Ishikawa (cell line): ENCODE measurements at regions not wholly inside any gene's neighbourhood (a gene's known extent, or its start where the extent isn't known, plus 50 kb on each side); places are given as distances from the start of the nearest gene placed in this dataset.

Source experiments
- CEBPB ChIP-seq: IDR thresholded peaks from 2 replicates; pipeline ENCODE4 v1.6.1; 2012
- CREB1 ChIP-seq: IDR thresholded peaks from 2 replicates; pipeline ENCODE4 v1.6.1; 2012; ENCODE audit warnings: low read depth
- EGR1 ChIP-seq: IDR thresholded peaks from 2 replicates; pipeline ENCODE4 v1.6.1; 2012
- EP300 ChIP-seq: IDR thresholded peaks from 2 replicates; pipeline ENCODE4 v1.6.1; 2012; ENCODE audit warnings: borderline replicate concordance
- FOXM1 ChIP-seq: IDR thresholded peaks from 2 replicates; pipeline ENCODE4 v1.6.1; 2012; ENCODE audit warnings: low read depth, borderline replicate concordance
- NFIC ChIP-seq: IDR thresholded peaks from 2 replicates; pipeline ENCODE4 v1.6.1; 2012
- RAD21 ChIP-seq: IDR thresholded peaks from 2 replicates; pipeline ENCODE4 v1.6.1; 2012; ENCODE audit warnings: low read depth
- TAF1 ChIP-seq: IDR thresholded peaks from 2 replicates; pipeline ENCODE4 v1.6.1; 2012; ENCODE audit warnings: low read depth, mild to moderate bottlenecking
- TCF12 ChIP-seq: IDR thresholded peaks from 2 replicates; pipeline ENCODE4 v1.6.1; 2012; ENCODE audit warnings: low read depth
- TEAD4 ChIP-seq: IDR thresholded peaks from 2 replicates; pipeline ENCODE4 v1.6.1; 2012
- YY1 ChIP-seq: IDR thresholded peaks from 2 replicates; pipeline ENCODE4 v1.6.1; 2012; ENCODE audit warnings: low read depth
- ZBTB7A ChIP-seq: IDR thresholded peaks from 2 replicates; pipeline ENCODE4 v1.6.1; 2012; ENCODE audit warnings: low read depth
- TF ChIP-seq, protein P1 (sequence below): IDR thresholded peaks from 2 replicates; pipeline ENCODE4 v1.6.1; 2012
- TF ChIP-seq, protein P2 (sequence below): IDR thresholded peaks from 2 replicates; pipeline ENCODE4 v1.6.1; 2012
- TF ChIP-seq, protein P3 (sequence below): IDR thresholded peaks from 2 replicates; pipeline ENCODE4 v1.6.1; 2012; ENCODE audit warnings: low read depth, mild to moderate bottlenecking

DNA sequence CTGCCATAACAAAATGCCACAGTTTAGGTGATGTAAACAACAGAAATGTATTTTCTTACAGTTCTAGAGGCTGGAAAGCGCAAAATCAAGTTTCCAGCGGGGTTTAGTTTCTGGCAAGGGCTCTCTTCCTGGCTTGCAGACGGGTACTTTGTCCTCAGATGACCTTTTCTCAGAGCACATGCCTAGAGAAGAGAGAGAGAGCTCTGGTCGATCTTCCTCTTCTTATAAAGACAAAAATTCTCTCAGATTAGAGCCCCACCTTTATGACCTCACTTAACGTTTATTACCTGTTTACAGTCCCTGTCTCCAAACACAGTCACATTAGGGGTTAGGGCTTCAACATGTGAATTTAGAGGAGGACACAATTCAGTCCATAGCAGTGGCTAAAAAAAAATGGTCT is 119.7 kb downstream of the CETN3 start:
- TF ChIP-seq TEAD4 (no peak), TAF1 (no peak), EGR1 (no peak), RAD21 (no peak), ZBTB7A (no peak), NFIC (no peak), CEBPB (no peak), YY1 (no peak), TCF12 (no peak), EP300 (no peak), CREB1 (no peak), FOXM1 (no peak)
- TF ChIP-seq, protein P1, sequence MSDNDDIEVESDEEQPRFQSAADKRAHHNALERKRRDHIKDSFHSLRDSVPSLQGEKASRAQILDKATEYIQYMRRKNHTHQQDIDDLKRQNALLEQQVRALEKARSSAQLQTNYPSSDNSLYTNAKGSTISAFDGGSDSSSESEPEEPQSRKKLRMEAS: no peak
- TF ChIP-seq, protein P2, sequence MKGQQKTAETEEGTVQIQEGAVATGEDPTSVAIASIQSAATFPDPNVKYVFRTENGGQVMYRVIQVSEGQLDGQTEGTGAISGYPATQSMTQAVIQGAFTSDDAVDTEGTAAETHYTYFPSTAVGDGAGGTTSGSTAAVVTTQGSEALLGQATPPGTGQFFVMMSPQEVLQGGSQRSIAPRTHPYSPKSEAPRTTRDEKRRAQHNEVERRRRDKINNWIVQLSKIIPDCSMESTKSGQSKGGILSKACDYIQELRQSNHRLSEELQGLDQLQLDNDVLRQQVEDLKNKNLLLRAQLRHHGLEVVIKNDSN: no peak
- TF ChIP-seq, protein P3, sequence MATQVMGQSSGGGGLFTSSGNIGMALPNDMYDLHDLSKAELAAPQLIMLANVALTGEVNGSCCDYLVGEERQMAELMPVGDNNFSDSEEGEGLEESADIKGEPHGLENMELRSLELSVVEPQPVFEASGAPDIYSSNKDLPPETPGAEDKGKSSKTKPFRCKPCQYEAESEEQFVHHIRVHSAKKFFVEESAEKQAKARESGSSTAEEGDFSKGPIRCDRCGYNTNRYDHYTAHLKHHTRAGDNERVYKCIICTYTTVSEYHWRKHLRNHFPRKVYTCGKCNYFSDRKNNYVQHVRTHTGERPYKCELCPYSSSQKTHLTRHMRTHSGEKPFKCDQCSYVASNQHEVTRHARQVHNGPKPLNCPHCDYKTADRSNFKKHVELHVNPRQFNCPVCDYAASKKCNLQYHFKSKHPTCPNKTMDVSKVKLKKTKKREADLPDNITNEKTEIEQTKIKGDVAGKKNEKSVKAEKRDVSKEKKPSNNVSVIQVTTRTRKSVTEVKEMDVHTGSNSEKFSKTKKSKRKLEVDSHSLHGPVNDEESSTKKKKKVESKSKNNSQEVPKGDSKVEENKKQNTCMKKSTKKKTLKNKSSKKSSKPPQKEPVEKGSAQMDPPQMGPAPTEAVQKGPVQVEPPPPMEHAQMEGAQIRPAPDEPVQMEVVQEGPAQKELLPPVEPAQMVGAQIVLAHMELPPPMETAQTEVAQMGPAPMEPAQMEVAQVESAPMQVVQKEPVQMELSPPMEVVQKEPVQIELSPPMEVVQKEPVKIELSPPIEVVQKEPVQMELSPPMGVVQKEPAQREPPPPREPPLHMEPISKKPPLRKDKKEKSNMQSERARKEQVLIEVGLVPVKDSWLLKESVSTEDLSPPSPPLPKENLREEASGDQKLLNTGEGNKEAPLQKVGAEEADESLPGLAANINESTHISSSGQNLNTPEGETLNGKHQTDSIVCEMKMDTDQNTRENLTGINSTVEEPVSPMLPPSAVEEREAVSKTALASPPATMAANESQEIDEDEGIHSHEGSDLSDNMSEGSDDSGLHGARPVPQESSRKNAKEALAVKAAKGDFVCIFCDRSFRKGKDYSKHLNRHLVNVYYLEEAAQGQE: no peak

GRCh38 chr5:90287036-90287435 is 122.5 kb downstream of the CETN3 start:
- TF ChIP-seq ZBTB7A: no peak
- TF ChIP-seq CEBPB: no peak
- no peak for TF ChIP-seq TCF12
- no peak for TF ChIP-seq NFIC
- TF ChIP-seq FOXM1: no peak
- no peak for TF ChIP-seq TAF1
- TF ChIP-seq EP300: no peak
- TF ChIP-seq, protein P1: no peak
- no peak for TF ChIP-seq RAD21
- TF ChIP-seq CREB1: no peak
- no peak for TF ChIP-seq EGR1
- TF ChIP-seq YY1: no peak
- TF ChIP-seq, protein P2: no peak
- TF ChIP-seq, protein P3: no peak
- no peak for TF ChIP-seq TEAD4

DNA sequence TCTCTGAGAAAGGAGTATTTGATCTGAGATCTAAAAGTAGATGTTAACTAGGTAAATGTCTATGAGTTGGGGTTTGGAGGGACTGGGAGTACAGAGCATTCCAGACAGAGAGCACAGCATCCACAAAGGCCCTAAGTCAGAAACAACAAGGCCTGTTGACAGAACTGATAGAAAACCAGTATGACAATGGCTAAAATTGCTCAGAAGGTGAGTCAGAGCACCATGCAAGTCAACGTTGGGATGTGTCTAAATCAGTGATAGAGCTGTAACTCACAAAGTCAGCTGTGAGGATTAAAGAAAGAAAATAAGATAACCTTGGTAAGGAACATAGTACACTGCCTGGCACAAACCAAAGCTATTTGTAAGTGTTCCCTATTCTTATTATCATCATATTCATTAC is 124.0 kb downstream of the CETN3 start:
- TF ChIP-seq NFIC (no peak), TEAD4 (no peak), ZBTB7A (no peak), RAD21 (no peak), TAF1 (no peak), EP300 (no peak), FOXM1 (no peak), TCF12 (no peak), CEBPB (no peak), EGR1 (no peak), CREB1 (no peak), YY1 (no peak)
- TF ChIP-seq, protein P2: no peak
- TF ChIP-seq, protein P1: no peak
- TF ChIP-seq, protein P3: no peak

DNA sequence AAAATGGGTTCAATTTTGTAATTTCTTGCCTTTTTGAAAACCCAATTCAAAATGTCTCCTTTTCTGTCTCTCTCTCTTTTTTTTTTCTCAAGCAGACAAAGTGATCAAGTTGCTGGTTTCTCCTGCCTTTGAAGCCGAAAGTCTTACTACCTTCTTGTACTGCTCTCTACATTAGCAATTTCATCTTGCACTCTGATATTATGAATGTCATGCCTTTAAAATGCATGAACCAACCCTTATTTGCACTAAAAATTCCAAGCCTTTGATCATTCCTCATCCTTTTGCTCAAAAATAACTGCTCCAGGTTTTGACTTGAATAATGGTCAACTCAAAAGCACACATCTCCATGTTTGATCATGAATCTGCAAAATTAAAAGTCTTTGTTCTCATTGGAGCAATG is 125.2 kb downstream of the CETN3 start:
- TF ChIP-seq NFIC: no peak
- no peak for TF ChIP-seq TCF12
- no peak for TF ChIP-seq TEAD4
- TF ChIP-seq EP300: no peak
- no peak for TF ChIP-seq EGR1
- TF ChIP-seq YY1: no peak
- TF ChIP-seq, protein P1: no peak
